ENCODE measurements at regions not wholly inside any gene's neighbourhood (a gene's known extent, or its start where the extent isn't known, plus 50 kb on each side); places are given as distances from the start of the nearest gene placed in this dataset.

- Mint-ChIP-seq H3K4me1 (no peaks in the 10 kb centered on the region), H3K27me3 (peaks cover 1% of the 10 kb centered on the region), H3K4me3 (no peak overlapping the region), H3K9me3 (no peaks in the 10 kb centered on the region), H3K36me3 (no peaks in the 10 kb centered on the region), H3K27ac (no peak overlapping the region)
Observed at GRCh38 chr2:236745420-236746210, 176.0 kb downstream of the ACKR3 start.

- H3K4me1 Mint-ChIP-seq = no peaks in the 10 kb centered on the region
- H3K36me3 Mint-ChIP-seq = no peaks in the 10 kb centered on the region
- H3K27me3 Mint-ChIP-seq = peaks cover 1% of the 10 kb centered on the region
- no peak overlapping the region for H3K27ac Mint-ChIP-seq
- no peaks in the 10 kb centered on the region for H3K9me3 Mint-ChIP-seq
- H3K4me3 Mint-ChIP-seq = no peak overlapping the region
Observed at GRCh38 chr2:236746833-236747232, 177.2 kb downstream of the ACKR3 start.

GRCh38 chr2:236747426-236747825 lies 177.8 kb downstream of the ACKR3 start:
- Mint-ChIP-seq H3K27me3 (peaks cover 1% of the 10 kb centered on the region), H3K27ac (no peak overlapping the region), H3K4me1 (no peaks in the 10 kb centered on the region), H3K4me3 (no peak overlapping the region), H3K36me3 (no peaks in the 10 kb centered on the region), H3K9me3 (no peaks in the 10 kb centered on the region)

- H3K27me3 Mint-ChIP-seq = peaks cover 1% of the 10 kb centered on the region
- H3K4me3 Mint-ChIP-seq = no peak overlapping the region
- no peaks in the 10 kb centered on the region for H3K36me3 Mint-ChIP-seq
- H3K4me1 Mint-ChIP-seq = no peaks in the 10 kb centered on the region
- H3K27ac Mint-ChIP-seq = no peak overlapping the region
- H3K9me3 Mint-ChIP-seq = no peaks in the 10 kb centered on the region
Observed at GRCh38 chr2:236747925-236748324, 178.3 kb downstream of the ACKR3 start.

- Mint-ChIP-seq H3K27me3 (peaks cover 1% of the 10 kb centered on the region), H3K27ac (no peak overlapping the region), H3K36me3 (no peaks in the 10 kb centered on the region), H3K4me1 (no peaks in the 10 kb centered on the region), H3K4me3 (no peak overlapping the region), H3K9me3 (no peaks in the 10 kb centered on the region)
Observed at GRCh38 chr2:236748385-236748784, 178.8 kb downstream of the ACKR3 start.

GRCh38 chr2:236748801-236749200 lies 179.2 kb downstream of the ACKR3 start:
- Mint-ChIP-seq H3K27ac (no peak overlapping the region), H3K4me3 (no peak overlapping the region), H3K27me3 (peaks cover 1% of the 10 kb centered on the region), H3K36me3 (no peaks in the 10 kb centered on the region), H3K4me1 (no peaks in the 10 kb centered on the region), H3K9me3 (no peaks in the 10 kb centered on the region)

GRCh38 chr2:236749346-236749745 lies 179.7 kb downstream of the ACKR3 start:
- Mint-ChIP-seq H3K9me3 (no peaks in the 10 kb centered on the region), H3K27me3 (peaks cover under 1% of the 10 kb centered on the region), H3K27ac (no peak overlapping the region), H3K4me3 (no peak overlapping the region), H3K36me3 (no peaks in the 10 kb centered on the region), H3K4me1 (no peaks in the 10 kb centered on the region)

- Mint-ChIP-seq H3K36me3 (no peaks in the 10 kb centered on the region), H3K4me1 (no peaks in the 10 kb centered on the region), H3K4me3 (no peak overlapping the region), H3K9me3 (no peaks in the 10 kb centered on the region), H3K27me3 (no peaks in the 10 kb centered on the region), H3K27ac (no peak overlapping the region)
Observed at GRCh38 chr2:236752096-236752495, 182.5 kb downstream of the ACKR3 start.

GRCh38 chr2:236753606-236754270 lies 184.1 kb downstream of the ACKR3 start:
- Mint-ChIP-seq H3K27ac (no peak overlapping the region), H3K4me1 (no peaks in the 10 kb centered on the region), H3K36me3 (no peaks in the 10 kb centered on the region), H3K9me3 (no peaks in the 10 kb centered on the region), H3K4me3 (no peak overlapping the region), H3K27me3 (no peaks in the 10 kb centered on the region)

- Mint-ChIP-seq H3K4me3 (no peak overlapping the region), H3K4me1 (no peaks in the 10 kb centered on the region), H3K36me3 (no peaks in the 10 kb centered on the region), H3K27ac (no peak overlapping the region), H3K27me3 (no peaks in the 10 kb centered on the region), H3K9me3 (no peaks in the 10 kb centered on the region)
Observed at GRCh38 chr2:236754271-236754944, 184.8 kb downstream of the ACKR3 start.

- Mint-ChIP-seq H3K27ac (no peak overlapping the region), H3K9me3 (no peaks in the 10 kb centered on the region), H3K4me3 (no peak overlapping the region), H3K27me3 (no peaks in the 10 kb centered on the region), H3K36me3 (no peaks in the 10 kb centered on the region), H3K4me1 (no peaks in the 10 kb centered on the region)
Observed at GRCh38 chr2:236755278-236755840, 185.7 kb downstream of the ACKR3 start.

- no peak overlapping the region for H3K27ac Mint-ChIP-seq
- H3K9me3 Mint-ChIP-seq = no peaks in the 10 kb centered on the region
- H3K27me3 Mint-ChIP-seq = no peaks in the 10 kb centered on the region
- no peaks in the 10 kb centered on the region for H3K36me3 Mint-ChIP-seq
- no peaks in the 10 kb centered on the region for H3K4me1 Mint-ChIP-seq
- no peak overlapping the region for H3K4me3 Mint-ChIP-seq
Observed at GRCh38 chr2:236758406-236758805, 188.8 kb downstream of the ACKR3 start.

- no peak overlapping the region for H3K4me3 Mint-ChIP-seq
- no peaks in the 10 kb centered on the region for H3K9me3 Mint-ChIP-seq
- no peaks in the 10 kb centered on the region for H3K4me1 Mint-ChIP-seq
- H3K27ac Mint-ChIP-seq = no peak overlapping the region
- H3K27me3 Mint-ChIP-seq = no peaks in the 10 kb centered on the region
- H3K36me3 Mint-ChIP-seq = no peaks in the 10 kb centered on the region
Observed at GRCh38 chr2:236760246-236760645, 190.6 kb downstream of the ACKR3 start.

GRCh38 chr2:236761358-236761757 lies 191.7 kb downstream of the ACKR3 start:
- no peaks in the 10 kb centered on the region for H3K4me1 Mint-ChIP-seq
- no peaks in the 10 kb centered on the region for H3K36me3 Mint-ChIP-seq
- no peaks in the 10 kb centered on the region for H3K9me3 Mint-ChIP-seq
- H3K27me3 Mint-ChIP-seq = no peaks in the 10 kb centered on the region
- H3K27ac Mint-ChIP-seq = no peak overlapping the region
- H3K4me3 Mint-ChIP-seq = no peak overlapping the region

GRCh38 chr2:236762628-236763027 lies 193.0 kb downstream of the ACKR3 start:
- H3K4me1 Mint-ChIP-seq = no peaks in the 10 kb centered on the region
- H3K27ac Mint-ChIP-seq = no peak overlapping the region
- H3K4me3 Mint-ChIP-seq = no peak overlapping the region
- H3K36me3 Mint-ChIP-seq = no peaks in the 10 kb centered on the region
- H3K9me3 Mint-ChIP-seq = no peaks in the 10 kb centered on the region
- no peaks in the 10 kb centered on the region for H3K27me3 Mint-ChIP-seq

GRCh38 chr2:236763857-236764256 lies 194.2 kb downstream of the ACKR3 start:
- H3K36me3 Mint-ChIP-seq = no peaks in the 10 kb centered on the region
- no peak overlapping the region for H3K27ac Mint-ChIP-seq
- no peaks in the 10 kb centered on the region for H3K9me3 Mint-ChIP-seq
- H3K4me3 Mint-ChIP-seq = no peak overlapping the region
- no peaks in the 10 kb centered on the region for H3K27me3 Mint-ChIP-seq
- H3K4me1 Mint-ChIP-seq = no peaks in the 10 kb centered on the region
